Thoracic aorta (tissue), 2 donors: ENCODE measurements at regions not wholly inside any gene's neighbourhood (a gene's known extent, or its start where the extent isn't known, plus 50 kb on each side); places are given as distances from the start of the nearest gene placed in this dataset.
"Not testable (repeated sequence)": the region's sequence is repeated elsewhere in the genome, so short reads cannot be mapped to it uniquely, and the experiment has no call there.

ENCODE experiments used
- ATAC-seq: fragments of 150-250 bp; one replicate; pipeline ENCODE4 v1.8.0; 2017; ENCODE audit warnings: low read depth; ENCODE audit not compliant: insufficient number of reproducible peaks, low FRiP score
- DNase-seq: peaks from one replicate; pipeline ENCODE4 v3.0.0-alpha.2; 2020; ENCODE audit warnings: low spot score
- H3K27ac ChIP-seq, 2 donors: fragments of 200-600 bp; sonication (generic); 1 replicate in 1 of 2; 2 replicates in 1 of 2; pipeline ENCODE4 v1.5.1; 2016; ENCODE audit warnings: mild to moderate bottlenecking in 2 of 2, moderate library complexity in 2 of 2
- H3K27me3 ChIP-seq: fragments of 200-600 bp; sonication (generic); replicated peaks from 2 replicates; pipeline ENCODE4 v1.6.0; 2016; ENCODE audit warnings: mild to moderate bottlenecking; ENCODE audit not compliant: insufficient read depth
- H3K36me3 ChIP-seq: fragments of 200-600 bp; sonication (generic); one replicate; pipeline ENCODE4 v1.5.1; 2016
- H3K4me1 ChIP-seq, 2 donors: fragments of 200-600 bp; sonication (generic); 1 replicate in 1 of 2; 2 replicates in 1 of 2; pipeline versions ENCODE4 v1.5.1 to v1.6.0; 2016; ENCODE audit warnings: low read depth in 2 of 2, mild to moderate bottlenecking in 1 of 2; ENCODE audit not compliant: control insufficient read depth in 1 of 2
- H3K4me3 ChIP-seq: fragments of 200-600 bp; sonication (generic); 2 replicates; pipeline ENCODE4 v1.5.1; 2016; ENCODE audit warnings: mild to moderate bottlenecking
- H3K9me3 ChIP-seq: fragments of 200-600 bp; sonication (generic); 2 replicates; pipeline ENCODE4 v1.5.1; 2016
- CTCF ChIP-seq: fragments of 200-600 bp; sonication (generic); IDR thresholded peaks from one replicate; pipeline ENCODE4 v1.5.1; 2019; ENCODE audit warnings: antibody characterized with exemption

- not testable (repeated sequence) for H3K27me3 ChIP-seq, ATAC-seq, H3K27ac ChIP-seq, H3K4me3 ChIP-seq, H3K9me3 ChIP-seq, H3K4me1 ChIP-seq, H3K36me3 ChIP-seq, DNase-seq
These were observed 55.2 kb downstream of the GOLGA8B start for GRCh38 chr15:34528055-34528754.

GRCh38 chr15:34527641-34528040 lies 55.8 kb downstream of the GOLGA8B start:
- H3K27ac ChIP-seq, ATAC-seq, H3K4me1 ChIP-seq, H3K4me3 ChIP-seq, H3K27me3 ChIP-seq, H3K9me3 ChIP-seq, H3K36me3 ChIP-seq, DNase-seq: not testable (repeated sequence)

- not testable (repeated sequence) for H3K4me1 ChIP-seq, H3K36me3 ChIP-seq, H3K27me3 ChIP-seq, H3K9me3 ChIP-seq, DNase-seq, H3K4me3 ChIP-seq, H3K27ac ChIP-seq, ATAC-seq
- TF ChIP-seq CTCF: peak; percentile 22
These were observed 59.6 kb downstream of the GOLGA8B start for GRCh38 chr15:34523849-34524248.

GRCh38 chr15:34522601-34523000 lies 60.9 kb downstream of the GOLGA8B start:
- not testable (repeated sequence) for H3K27ac ChIP-seq, H3K9me3 ChIP-seq, H3K4me3 ChIP-seq, H3K4me1 ChIP-seq, ATAC-seq, H3K36me3 ChIP-seq, H3K27me3 ChIP-seq, DNase-seq

- H3K36me3 ChIP-seq, H3K4me1 ChIP-seq, DNase-seq, H3K27me3 ChIP-seq, ATAC-seq, H3K4me3 ChIP-seq, H3K9me3 ChIP-seq, H3K27ac ChIP-seq: not testable (repeated sequence)
These were observed 61.5 kb downstream of the GOLGA8B start for GRCh38 chr15:34521802-34522485.

GRCh38 chr15:34520566-34520965 lies 62.9 kb downstream of the GOLGA8B start:
- Histone ChIP-seq H3K36me3 (no peaks in the 10 kb centered on the region), H3K4me3 (no peak overlapping the region), H3K4me1 (no peaks in the 10 kb centered on the region), H3K9me3 (no peaks in the 10 kb centered on the region), H3K27ac (no peak overlapping the region), H3K27me3 (no peaks in the 10 kb centered on the region)
- ATAC-seq: no peak
- no peak for DNase-seq
- no peak for TF ChIP-seq CTCF

- not testable (repeated sequence) for H3K9me3 ChIP-seq, DNase-seq, H3K36me3 ChIP-seq, ATAC-seq, H3K4me1 ChIP-seq, H3K4me3 ChIP-seq, H3K27ac ChIP-seq, H3K27me3 ChIP-seq
These were observed 63.4 kb downstream of the GOLGA8B start for GRCh38 chr15:34520010-34520409.
